ENCODE measurements at regions not wholly inside any gene's neighbourhood (a gene's known extent, or its start where the extent isn't known, plus 50 kb on each side); places are given as distances from the start of the nearest gene placed in this dataset.

DNA sequence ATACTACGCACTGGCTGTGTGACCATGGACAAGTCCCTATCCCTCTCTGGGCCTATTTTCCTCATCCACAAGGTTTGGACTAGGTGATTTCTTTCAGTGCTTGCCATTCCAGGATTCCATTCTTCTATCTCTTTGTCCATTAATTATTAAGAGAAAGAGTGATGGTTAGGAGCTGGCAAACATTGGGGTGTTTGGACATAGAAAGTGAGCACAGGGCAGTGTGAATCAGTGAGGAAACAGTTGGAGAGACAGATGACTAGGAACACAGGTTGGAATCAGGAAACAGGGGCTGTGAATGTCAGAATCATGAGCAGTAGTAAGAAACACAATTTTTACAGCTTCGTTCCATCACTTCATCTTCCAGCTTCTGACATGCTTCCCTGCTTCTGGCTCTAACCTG, 211.8 kb downstream of the INSC start:
- Histone ChIP-seq H3K9me3 (ENCODE audit: control insufficient read depth, low read length) (no peaks in the 10 kb centered on the region), H3K27ac (ENCODE audit: low read depth, low read length) (no peak overlapping the region), H3K27me3 (ENCODE audit: control insufficient read depth, insufficient read depth, low read length, poor library complexity, severe bottlenecking) (no peaks in the 10 kb centered on the region), H3K4me3 (ENCODE audit: low read length) (no peak overlapping the region), H3K9ac (ENCODE audit: extremely low read depth, low read length, poor library complexity, severe bottlenecking) (no peak overlapping the region), H3K4me1 (ENCODE audit: control insufficient read depth, insufficient read depth, low read length) (no peaks in the 10 kb centered on the region), H3K36me3 (ENCODE audit: control insufficient read depth, insufficient read depth, low read length) (no peaks in the 10 kb centered on the region)
- Mint-ChIP-seq H3K27ac (no peak overlapping the region), H3K4me3 (no peak overlapping the region), H3K4me1 (peaks cover 4% of the 10 kb centered on the region), H3K36me3 (ENCODE audit: low read depth) (no peaks in the 10 kb centered on the region), H3K9me3 (no peaks in the 10 kb centered on the region), H3K27me3 (ENCODE audit: insufficient read depth) (peaks cover 7% of the 10 kb centered on the region)
- TF ChIP-seq, protein P1, sequence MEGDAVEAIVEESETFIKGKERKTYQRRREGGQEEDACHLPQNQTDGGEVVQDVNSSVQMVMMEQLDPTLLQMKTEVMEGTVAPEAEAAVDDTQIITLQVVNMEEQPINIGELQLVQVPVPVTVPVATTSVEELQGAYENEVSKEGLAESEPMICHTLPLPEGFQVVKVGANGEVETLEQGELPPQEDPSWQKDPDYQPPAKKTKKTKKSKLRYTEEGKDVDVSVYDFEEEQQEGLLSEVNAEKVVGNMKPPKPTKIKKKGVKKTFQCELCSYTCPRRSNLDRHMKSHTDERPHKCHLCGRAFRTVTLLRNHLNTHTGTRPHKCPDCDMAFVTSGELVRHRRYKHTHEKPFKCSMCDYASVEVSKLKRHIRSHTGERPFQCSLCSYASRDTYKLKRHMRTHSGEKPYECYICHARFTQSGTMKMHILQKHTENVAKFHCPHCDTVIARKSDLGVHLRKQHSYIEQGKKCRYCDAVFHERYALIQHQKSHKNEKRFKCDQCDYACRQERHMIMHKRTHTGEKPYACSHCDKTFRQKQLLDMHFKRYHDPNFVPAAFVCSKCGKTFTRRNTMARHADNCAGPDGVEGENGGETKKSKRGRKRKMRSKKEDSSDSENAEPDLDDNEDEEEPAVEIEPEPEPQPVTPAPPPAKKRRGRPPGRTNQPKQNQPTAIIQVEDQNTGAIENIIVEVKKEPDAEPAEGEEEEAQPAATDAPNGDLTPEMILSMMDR (conservative IDR thresholded peaks at IDR 0.05), result no peak
- DNase-seq, result no peak
- 84 to 100% methylated on average over 1 to 2 of the region's 2 CpGs for WGBS, 2 experiments (ENCODE audit: insufficient coverage in 1 of 2, insufficient read length in 1 of 2)

DNA sequence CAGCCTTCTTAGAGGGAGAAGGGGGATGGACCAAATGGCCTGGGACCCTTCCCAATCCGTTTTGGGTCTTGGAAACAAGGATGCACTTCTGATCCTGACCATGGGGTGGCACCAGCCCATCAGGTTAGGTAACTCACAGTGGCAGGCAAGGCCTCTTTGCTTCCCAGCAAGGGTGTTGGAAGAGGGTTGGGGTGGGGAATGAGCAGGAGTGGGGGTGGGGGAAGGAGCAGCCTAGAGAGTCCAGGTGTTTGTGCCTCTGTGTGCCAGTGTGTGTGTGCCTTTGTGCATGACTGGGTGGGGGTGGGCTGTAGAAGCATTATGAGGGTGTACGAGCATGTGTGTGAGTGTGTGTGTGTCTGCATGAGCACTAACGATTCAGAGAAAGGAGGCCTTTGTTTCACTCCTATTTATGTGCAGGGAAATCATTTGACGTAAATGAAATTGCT, 213.1 kb downstream of the INSC start:
- no peaks in the 10 kb centered on the region for H3K36me3 ChIP-seq (ENCODE audit: control insufficient read depth, insufficient read depth, low read length)
- no peaks in the 10 kb centered on the region for H3K27me3 ChIP-seq (ENCODE audit: control insufficient read depth, insufficient read depth, low read length, poor library complexity, severe bottlenecking)
- H3K4me3 ChIP-seq (ENCODE audit: low read length), result no peak overlapping the region
- H3K36me3 Mint-ChIP-seq (ENCODE audit: low read depth), result no peaks in the 10 kb centered on the region
- H3K9me3 ChIP-seq (ENCODE audit: control insufficient read depth, low read length), result no peaks in the 10 kb centered on the region
- no peaks in the 10 kb centered on the region for H3K4me1 ChIP-seq (ENCODE audit: control insufficient read depth, insufficient read depth, low read length)
- TF ChIP-seq, protein P1 (conservative IDR thresholded peaks at IDR 0.05), result peak; percentile 84
- H3K27me3 Mint-ChIP-seq (ENCODE audit: insufficient read depth), result peaks cover 7% of the 10 kb centered on the region
- 62 to 100% methylated on average over 2 to 4 of the region's 4 CpGs for WGBS, 2 experiments (ENCODE audit: insufficient coverage in 1 of 2, insufficient read length in 1 of 2)
- DNase-seq, result peak; percentile 96
- H3K27ac ChIP-seq (ENCODE audit: low read depth, low read length), result no peak overlapping the region
- H3K9me3 Mint-ChIP-seq, result no peaks in the 10 kb centered on the region
- peaks cover 4% of the 10 kb centered on the region for H3K4me1 Mint-ChIP-seq
- H3K9ac ChIP-seq (ENCODE audit: extremely low read depth, low read length, poor library complexity, severe bottlenecking), result no peak overlapping the region
- H3K4me3 Mint-ChIP-seq, result no peak overlapping the region
- H3K27ac Mint-ChIP-seq, result peak overlapping the region; percentile 73

DNA sequence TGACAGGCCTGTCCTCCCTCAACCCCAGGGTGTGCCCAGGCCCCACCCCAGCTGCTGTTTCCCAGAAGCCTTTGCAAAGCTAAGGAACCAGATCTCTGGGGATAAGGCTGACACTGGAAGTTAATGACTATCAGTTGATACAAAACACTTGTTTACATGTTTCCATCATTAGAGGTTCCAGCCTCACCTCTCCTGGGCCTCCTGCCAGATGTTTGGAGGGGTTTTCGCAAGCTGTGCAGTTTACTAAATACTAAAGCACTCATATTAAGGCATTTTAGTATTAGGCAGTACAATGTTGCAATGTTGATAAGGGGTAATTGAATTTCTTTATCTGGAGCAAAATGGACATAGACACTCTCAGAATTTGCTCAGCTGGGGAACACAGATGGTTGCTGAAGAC, 218.7 kb downstream of the INSC start:
- peaks cover under 1% of the 10 kb centered on the region for H3K9me3 ChIP-seq (ENCODE audit: control insufficient read depth, low read length)
- peaks cover 10% of the 10 kb centered on the region for H3K4me1 ChIP-seq (ENCODE audit: control insufficient read depth, insufficient read depth, low read length)
- no peak overlapping the region for H3K9ac ChIP-seq (ENCODE audit: extremely low read depth, low read length, poor library complexity, severe bottlenecking)
- no CpG with 5 or more reads among the region's 1 CpG for WGBS, 2 experiments (ENCODE audit: insufficient coverage in 1 of 2, insufficient read length in 1 of 2)
- no peak overlapping the region for H3K4me3 ChIP-seq (ENCODE audit: low read length)
- Mint-ChIP-seq H3K9me3 (no peaks in the 10 kb centered on the region), H3K4me3 (no peak overlapping the region), H3K36me3 (ENCODE audit: low read depth) (no peaks in the 10 kb centered on the region), H3K27ac (no peak overlapping the region), H3K27me3 (ENCODE audit: insufficient read depth) (peaks cover 12% of the 10 kb centered on the region), H3K4me1 (peaks cover 16% of the 10 kb centered on the region)
- no peaks in the 10 kb centered on the region for H3K36me3 ChIP-seq (ENCODE audit: control insufficient read depth, insufficient read depth, low read length)
- no peak for DNase-seq
- H3K27ac ChIP-seq (ENCODE audit: low read depth, low read length), result no peak overlapping the region
- no peaks in the 10 kb centered on the region for H3K27me3 ChIP-seq (ENCODE audit: control insufficient read depth, insufficient read depth, low read length, poor library complexity, severe bottlenecking)
- TF ChIP-seq, protein P1 (conservative IDR thresholded peaks at IDR 0.05), result no peak

All from endodermal cell (in vitro differentiated cells).